SJCRH30 (cell line): ENCODE measurements at regions not wholly inside any gene's neighbourhood (a gene's known extent, or its start where the extent isn't known, plus 50 kb on each side); places are given as distances from the start of the nearest gene placed in this dataset.
"Not testable (repeated sequence)": the region's sequence is repeated elsewhere in the genome, so short reads cannot be mapped to it uniquely, and the experiment has no call there.

Source experiments
- DNase-seq, 2 experiments: peaks; one replicate each; pipeline ENCODE4 v3.0.0-alpha.2; 2015 to 2020
- H3K27ac ChIP-seq: fragments of 250-450 bp; sonication (Bioruptor Pico); 2 replicates; pipeline ENCODE4 v1.5.1; 2020; ENCODE audit warnings: mild to moderate bottlenecking, moderate library complexity
- H3K27me3 ChIP-seq: fragments of 250-450 bp; sonication (Bioruptor Pico); 2 replicates; pipeline ENCODE4 v1.5.1; 2020; ENCODE audit warnings: mild to moderate bottlenecking, moderate library complexity
- H3K36me3 ChIP-seq: fragments of 250-450 bp; sonication (Bioruptor Pico); 2 replicates; pipeline ENCODE4 v1.5.1; 2020; ENCODE audit warnings: mild to moderate bottlenecking, moderate library complexity
- H3K4me1 ChIP-seq: fragments of 250-450 bp; sonication (Bioruptor Pico); 2 replicates; pipeline ENCODE4 v1.5.1; 2020; ENCODE audit warnings: mild to moderate bottlenecking, moderate library complexity
- H3K4me3 ChIP-seq: fragments of 250-450 bp; sonication (Bioruptor Pico); 2 replicates; pipeline ENCODE4 v1.5.1; 2020; ENCODE audit warnings: mild to moderate bottlenecking, moderate library complexity
- H3K9me3 ChIP-seq: fragments of 250-450 bp; sonication (Bioruptor Pico); replicated peaks from 2 replicates; pipeline ENCODE4 v1.5.1; 2020; ENCODE audit warnings: mild to moderate bottlenecking, moderate library complexity

GRCh38 chr4:188377816-188378215, 238.6 kb downstream of the TRIML1 start:
- Histone ChIP-seq H3K36me3 (no peaks in the 10 kb centered on the region), H3K4me3 (no peak overlapping the region), H3K4me1 (no peaks in the 10 kb centered on the region), H3K27ac (no peak overlapping the region), H3K27me3 (no peaks in the 10 kb centered on the region), H3K9me3 (no peaks in the 10 kb centered on the region)
- DNase-seq: no peak

DNA sequence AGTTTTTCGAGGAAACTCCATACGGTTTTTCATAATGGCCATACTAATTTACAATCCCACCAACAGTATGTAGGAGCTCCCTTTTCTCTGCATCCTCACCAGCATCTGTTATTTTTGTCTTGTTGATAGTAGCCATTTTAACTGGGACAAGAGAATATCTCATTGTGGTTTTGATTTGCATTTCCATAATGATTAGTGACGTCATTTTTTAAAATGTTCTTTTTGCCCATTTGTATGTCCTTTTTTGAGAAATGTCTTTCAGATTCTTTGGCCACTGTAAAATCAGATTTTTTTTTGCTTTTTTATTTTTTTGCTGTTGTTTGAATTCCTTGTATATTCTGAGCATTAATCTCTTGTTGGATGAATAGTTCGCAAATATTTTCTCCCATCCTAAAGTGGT, 243.9 kb downstream of the TRIML1 start:
- Histone ChIP-seq H3K36me3 (no peaks in the 10 kb centered on the region), H3K27ac (no peak overlapping the region), H3K4me1 (no peaks in the 10 kb centered on the region), H3K4me3 (no peak overlapping the region), H3K9me3 (no peaks in the 10 kb centered on the region), H3K27me3 (no peaks in the 10 kb centered on the region)
- DNase-seq: no peak

- no peaks in the 10 kb centered on the region for H3K9me3 ChIP-seq
- peak; percentile 13 to 34 for DNase-seq
- H3K27ac ChIP-seq: no peak overlapping the region
- no peaks in the 10 kb centered on the region for H3K36me3 ChIP-seq
- H3K4me3 ChIP-seq: no peak overlapping the region
- H3K27me3 ChIP-seq: no peaks in the 10 kb centered on the region
- H3K4me1 ChIP-seq: no peaks in the 10 kb centered on the region
Measured at GRCh38 chr4:188387179-188387791, 248.0 kb downstream of the TRIML1 start.

DNA sequence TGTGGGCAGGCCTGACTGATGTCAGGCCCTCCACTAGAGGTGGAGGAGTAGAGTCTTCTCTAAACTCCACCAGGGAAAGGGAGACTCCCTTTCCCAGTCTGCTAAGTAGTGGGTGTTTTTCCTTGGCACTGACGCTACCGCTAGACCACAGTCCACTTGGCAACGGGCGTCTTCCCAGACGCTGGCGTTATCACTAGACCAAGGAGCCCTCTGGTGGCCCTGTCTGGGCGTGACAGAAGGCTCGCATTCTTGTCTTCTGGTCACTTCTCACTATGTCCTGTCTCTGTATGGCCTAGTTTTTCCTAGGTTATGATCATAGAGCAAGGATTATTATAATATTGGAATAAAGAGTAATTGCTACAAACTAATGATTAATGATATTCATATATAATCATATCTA, 252.1 kb downstream of the TRIML1 start:
- H3K4me1 ChIP-seq, H3K9me3 ChIP-seq, DNase-seq, H3K36me3 ChIP-seq, H3K27ac ChIP-seq, H3K27me3 ChIP-seq, H3K4me3 ChIP-seq: not testable (repeated sequence)

DNA sequence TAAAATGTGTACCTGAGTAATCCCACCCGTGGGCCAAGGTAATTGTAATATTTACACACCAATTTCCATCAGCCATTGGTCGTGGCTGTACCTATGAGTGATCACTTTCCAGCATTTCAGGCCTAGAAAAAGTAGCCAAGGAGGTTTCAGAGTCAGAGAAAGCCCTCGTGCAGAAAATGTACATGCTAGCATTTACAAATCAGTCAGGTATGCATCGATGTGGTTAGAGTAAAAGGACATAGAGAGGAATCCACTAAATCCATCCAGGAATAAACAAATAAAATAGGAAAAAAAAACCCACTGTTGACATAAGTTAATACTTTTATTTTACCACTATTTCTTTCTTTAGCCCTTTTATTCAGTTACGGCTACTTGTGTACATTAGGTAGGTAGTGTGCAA, 256.8 kb downstream of the TRIML1 start:
- Histone ChIP-seq H3K36me3 (no peaks in the 10 kb centered on the region), H3K4me1 (no peaks in the 10 kb centered on the region), H3K9me3 (no peaks in the 10 kb centered on the region), H3K4me3 (no peak overlapping the region), H3K27ac (no peak overlapping the region), H3K27me3 (no peaks in the 10 kb centered on the region)
- DNase-seq: no peak

- no peak for DNase-seq
- H3K27ac ChIP-seq: no peak overlapping the region
- no peak overlapping the region for H3K4me3 ChIP-seq
- no peaks in the 10 kb centered on the region for H3K9me3 ChIP-seq
- no peaks in the 10 kb centered on the region for H3K36me3 ChIP-seq
- H3K4me1 ChIP-seq: no peaks in the 10 kb centered on the region
- no peaks in the 10 kb centered on the region for H3K27me3 ChIP-seq
Measured at GRCh38 chr4:188399834-188400233, 260.6 kb downstream of the TRIML1 start.

DNA sequence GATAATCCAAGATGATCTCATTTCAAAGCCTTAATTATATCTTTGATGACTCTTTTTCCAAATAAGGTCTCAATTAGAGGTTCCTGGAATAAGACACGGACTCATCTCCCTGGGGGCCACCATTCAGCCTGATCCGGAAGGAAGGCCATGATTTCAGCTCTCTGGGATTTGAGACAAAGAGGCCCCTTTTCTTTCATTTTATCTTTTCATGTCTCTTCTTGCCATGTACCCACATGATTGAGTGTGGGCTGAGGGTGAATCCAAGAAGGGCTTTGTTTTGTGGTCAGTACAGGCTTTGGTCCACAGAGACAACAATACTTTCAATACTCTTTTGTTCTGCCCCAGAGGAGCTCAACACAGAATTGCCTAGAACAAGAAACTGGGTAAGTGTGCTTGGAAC, 261.2 kb downstream of the TRIML1 start:
- no peak for DNase-seq
- H3K4me3 ChIP-seq: no peak overlapping the region
- no peaks in the 10 kb centered on the region for H3K9me3 ChIP-seq
- no peaks in the 10 kb centered on the region for H3K36me3 ChIP-seq
- H3K4me1 ChIP-seq: no peaks in the 10 kb centered on the region
- no peaks in the 10 kb centered on the region for H3K27me3 ChIP-seq
- no peak overlapping the region for H3K27ac ChIP-seq

DNA sequence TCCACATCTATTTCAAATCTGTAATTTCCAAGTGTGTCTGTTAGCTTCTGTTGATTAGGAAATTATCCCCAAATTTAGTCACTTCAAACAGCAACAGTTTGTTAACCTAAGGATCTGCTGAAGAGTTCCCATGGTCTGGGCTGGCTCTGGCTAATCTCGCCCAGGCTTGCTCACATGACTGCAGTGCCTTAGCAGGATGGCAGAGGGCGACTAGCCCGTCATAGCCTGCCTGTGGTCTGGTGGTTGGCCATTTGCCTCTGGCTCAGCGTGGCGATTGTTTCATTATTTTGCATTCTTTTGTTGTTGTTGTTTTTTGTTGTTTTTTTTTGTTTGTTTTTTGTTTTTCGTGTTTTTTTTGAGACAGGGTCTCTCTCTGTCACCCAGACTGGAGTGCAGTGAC, 264.0 kb downstream of the TRIML1 start:
- no peaks in the 10 kb centered on the region for H3K36me3 ChIP-seq
- no peaks in the 10 kb centered on the region for H3K9me3 ChIP-seq
- H3K4me1 ChIP-seq: no peaks in the 10 kb centered on the region
- H3K27ac ChIP-seq: no peak overlapping the region
- no peaks in the 10 kb centered on the region for H3K27me3 ChIP-seq
- no peak for DNase-seq
- H3K4me3 ChIP-seq: no peak overlapping the region

DNA sequence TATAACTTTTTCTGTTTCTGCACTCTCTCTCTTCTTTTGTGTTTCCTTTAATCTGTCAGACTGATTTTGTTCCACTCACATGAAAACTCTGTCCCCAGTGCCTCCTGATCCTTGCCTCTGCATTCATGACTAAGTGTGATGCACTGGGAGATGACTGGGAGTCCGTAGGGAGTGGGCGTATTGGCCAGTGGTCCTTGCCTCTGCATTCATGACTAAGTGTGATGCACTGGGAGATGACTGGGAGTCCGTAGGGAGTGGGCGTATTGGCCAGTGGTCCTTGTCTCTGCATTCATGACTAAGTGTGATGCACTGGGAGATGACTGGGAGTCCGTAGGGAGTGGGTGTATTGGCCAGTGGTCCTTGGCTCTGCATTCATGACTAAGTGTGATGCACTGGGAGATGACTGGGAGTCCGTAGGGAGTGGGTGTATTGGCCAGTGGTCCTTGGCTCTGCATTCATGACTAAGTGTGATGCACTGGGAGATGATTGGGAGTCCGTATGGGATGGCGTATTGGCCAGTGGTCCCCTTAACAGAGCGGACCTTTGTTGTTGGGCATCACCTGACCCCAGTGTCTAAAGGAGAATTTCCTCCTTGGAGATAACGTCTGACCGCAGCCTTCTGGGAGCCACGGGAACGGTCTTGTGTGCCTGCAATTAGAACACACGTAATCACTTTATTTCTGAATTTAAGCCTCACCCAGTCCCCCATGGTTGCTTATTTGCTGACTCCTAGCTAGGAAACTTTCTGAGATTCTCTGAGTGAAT, 266.0 kb downstream of the TRIML1 start:
- H3K4me3 ChIP-seq: not testable (repeated sequence)

DNA sequence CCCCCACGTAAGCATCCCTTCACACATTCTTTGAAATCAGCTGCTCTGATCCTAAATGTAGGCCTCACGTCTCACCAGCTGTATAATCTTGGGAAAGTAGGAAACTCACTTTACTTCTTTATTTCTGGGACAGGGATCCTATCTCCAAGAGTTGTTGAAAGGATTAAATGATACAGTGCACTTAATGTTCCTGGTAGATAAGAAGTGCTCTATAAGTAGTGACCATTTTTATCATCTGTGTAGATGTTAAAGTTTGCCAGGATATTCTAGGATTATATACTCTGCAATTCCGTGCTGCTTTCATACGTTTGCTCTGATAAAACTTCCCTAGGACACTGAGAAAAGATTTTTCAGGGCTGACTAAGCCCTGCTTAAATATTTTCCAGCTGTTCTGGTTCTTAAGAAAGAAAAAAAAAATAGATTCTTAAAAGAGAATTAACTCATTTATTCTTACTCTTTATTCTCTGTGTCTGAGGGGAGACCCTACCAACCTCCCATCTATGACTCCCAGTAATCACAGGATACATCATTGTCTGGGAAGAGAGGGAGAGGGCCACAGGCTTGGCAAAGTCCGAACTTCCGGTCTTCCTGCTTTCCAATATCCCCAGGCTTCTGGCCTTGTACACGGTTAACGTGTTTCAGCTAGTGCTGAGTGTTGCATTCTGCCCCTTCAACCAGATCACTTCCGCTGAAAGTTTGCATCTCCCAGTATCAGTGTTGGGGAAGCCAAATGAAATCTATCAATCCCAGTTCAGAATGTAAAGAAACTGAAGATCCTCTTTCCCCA, 269.2 kb downstream of the TRIML1 start:
- no peaks in the 10 kb centered on the region for H3K9me3 ChIP-seq
- H3K27ac ChIP-seq: no peak overlapping the region
- no peak overlapping the region for H3K4me3 ChIP-seq
- no peaks in the 10 kb centered on the region for H3K36me3 ChIP-seq
- no peaks in the 10 kb centered on the region for H3K27me3 ChIP-seq
- H3K4me1 ChIP-seq: no peaks in the 10 kb centered on the region
- no peak for DNase-seq

More for the DNA sequence above, 266.0 kb downstream of the TRIML1 start:
- not testable (repeated sequence) for H3K27ac ChIP-seq, DNase-seq, H3K4me1 ChIP-seq, H3K36me3 ChIP-seq, H3K9me3 ChIP-seq, H3K27me3 ChIP-seq

- Histone ChIP-seq H3K36me3 (no peaks in the 10 kb centered on the region), H3K27ac (no peak overlapping the region), H3K9me3 (no peaks in the 10 kb centered on the region), H3K4me1 (no peaks in the 10 kb centered on the region), H3K27me3 (no peaks in the 10 kb centered on the region), H3K4me3 (no peak overlapping the region)
- DNase-seq: no peak
Measured at GRCh38 chr4:188409851-188410250, 270.6 kb downstream of the TRIML1 start.

DNA sequence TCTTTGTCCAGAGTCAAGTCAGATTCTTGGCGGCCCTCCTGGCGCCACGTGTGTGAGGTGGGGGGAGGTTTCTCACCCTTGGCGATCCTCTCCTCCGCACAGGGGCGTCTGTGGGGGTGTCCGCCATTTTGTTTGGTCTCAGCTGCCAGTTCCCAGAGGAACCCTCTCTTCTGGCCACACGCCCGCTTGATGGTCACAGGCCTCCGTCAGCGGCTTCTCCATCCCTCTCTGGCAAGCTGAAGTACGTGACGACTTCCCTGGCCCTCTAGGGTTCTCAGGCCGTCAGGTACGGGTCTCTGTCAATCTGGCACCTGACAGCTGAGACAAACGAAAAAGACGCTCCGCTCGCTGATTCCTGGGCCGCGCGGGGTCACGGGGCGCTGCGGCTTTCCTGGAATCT, 272.6 kb downstream of the TRIML1 start:
- H3K27me3 ChIP-seq: no peaks in the 10 kb centered on the region
- H3K27ac ChIP-seq: no peak overlapping the region
- DNase-seq: no peak
- no peaks in the 10 kb centered on the region for H3K4me1 ChIP-seq
- no peaks in the 10 kb centered on the region for H3K36me3 ChIP-seq
- no peaks in the 10 kb centered on the region for H3K9me3 ChIP-seq
- H3K4me3 ChIP-seq: no peak overlapping the region

DNA sequence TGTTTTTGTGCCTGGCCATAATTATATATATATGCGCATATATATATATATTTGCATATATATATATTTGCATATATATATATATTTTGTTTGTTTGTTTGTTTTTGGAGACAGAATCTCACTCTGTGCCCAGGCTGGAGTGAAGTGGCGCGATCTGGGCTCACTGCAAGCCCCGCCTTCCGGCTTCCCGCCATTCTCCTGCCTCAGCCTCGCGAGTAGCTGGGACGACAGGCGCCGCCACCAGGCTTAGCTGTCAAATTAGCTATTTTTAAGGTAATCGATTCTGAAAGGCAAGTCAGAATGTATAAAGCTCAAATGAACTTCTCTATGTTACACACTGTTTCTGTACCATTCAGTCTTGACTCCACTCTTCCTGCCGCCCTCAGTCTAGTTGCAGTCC, 273.3 kb downstream of the TRIML1 start:
- Histone ChIP-seq H3K27ac (no peak overlapping the region), H3K4me1 (no peaks in the 10 kb centered on the region), H3K9me3 (no peaks in the 10 kb centered on the region), H3K27me3 (no peaks in the 10 kb centered on the region), H3K36me3 (no peaks in the 10 kb centered on the region), H3K4me3 (no peak overlapping the region)
- DNase-seq: no peak

GRCh38 chr4:188414441-188414840, 275.2 kb downstream of the TRIML1 start:
- no peaks in the 10 kb centered on the region for H3K4me1 ChIP-seq
- no peaks in the 10 kb centered on the region for H3K27me3 ChIP-seq
- H3K27ac ChIP-seq: no peak overlapping the region
- no peak for DNase-seq
- H3K4me3 ChIP-seq: no peak overlapping the region
- H3K36me3 ChIP-seq: no peaks in the 10 kb centered on the region
- H3K9me3 ChIP-seq: no peaks in the 10 kb centered on the region

GRCh38 chr4:188417181-188417580, 277.9 kb downstream of the TRIML1 start:
- Histone ChIP-seq H3K4me1 (no peaks in the 10 kb centered on the region), H3K27me3 (no peaks in the 10 kb centered on the region), H3K27ac (no peak overlapping the region), H3K36me3 (no peaks in the 10 kb centered on the region), H3K4me3 (no peak overlapping the region), H3K9me3 (no peaks in the 10 kb centered on the region)
- no peak for DNase-seq
